GM23338 (cell line): ENCODE measurements at regions not wholly inside any gene's neighbourhood (a gene's known extent, or its start where the extent isn't known, plus 50 kb on each side); places are given as distances from the start of the nearest gene placed in this dataset.

Experiments
- ATAC-seq: fragments of 200-7000 bp; cut with Tn5 transposase; 3 replicates; pipeline ENCODE4 v1.9.1; 2020
- DNase-seq: peaks from one replicate; pipeline ENCODE4 v3.0.0-alpha.2; 2015; ENCODE audit warnings: low spot score
- H2AFZ ChIP-seq: fragments of 200-600 bp; sonication (generic); 2 replicates; pipeline ENCODE4 v1.8.0; 2016; ENCODE audit warnings: antibody characterized with exemption, mild to moderate bottlenecking, moderate library complexity
- H3F3A ChIP-seq: fragments of 200-600 bp; sonication (generic); replicated peaks from 2 replicates; pipeline ENCODE4 v1.8.0; 2017; ENCODE audit warnings: antibody characterized with exemption, mixed run types, low read depth
- H3K27ac ChIP-seq: fragments of 200-600 bp; sonication (generic); 2 replicates; pipeline ENCODE4 v1.6.1; 2016; ENCODE audit warnings: low read depth
- H3K27me3 ChIP-seq: fragments of 200-600 bp; sonication (generic); 2 replicates; pipeline ENCODE4 v1.8.0; 2016; ENCODE audit warnings: mild to moderate bottlenecking, mixed run types, moderate library complexity; ENCODE audit not compliant: insufficient read depth
- H3K36me3 ChIP-seq: fragments of 200-600 bp; sonication (generic); 2 replicates; pipeline ENCODE4 v1.8.0; 2016; ENCODE audit warnings: mild to moderate bottlenecking; ENCODE audit not compliant: insufficient read depth
- H3K4me1 ChIP-seq: fragments of 200-600 bp; sonication (generic); 2 replicates; pipeline ENCODE4 v1.8.0; 2016; ENCODE audit warnings: mild to moderate bottlenecking, moderate library complexity; ENCODE audit not compliant: insufficient read depth
- H3K4me2 ChIP-seq: fragments of 200-600 bp; sonication (generic); 2 replicates; pipeline ENCODE4 v1.7.1; 2017; ENCODE audit warnings: mixed run types
- H3K4me3 ChIP-seq: fragments of 200-600 bp; sonication (generic); 2 replicates; pipeline ENCODE4 v1.6.1; 2016; ENCODE audit warnings: mixed run types
- H3K79me2 ChIP-seq: fragments of 200-600 bp; sonication (generic); replicated peaks from 2 replicates; pipeline ENCODE4 v1.8.0; 2017; ENCODE audit warnings: mild to moderate bottlenecking; ENCODE audit not compliant: insufficient read depth
- H3K9me2 ChIP-seq: fragments of 200-600 bp; sonication (generic); 2 replicates; pipeline ENCODE4 v1.8.0; 2017; ENCODE audit not compliant: insufficient read depth
- H4K20me1 ChIP-seq: fragments of 200-600 bp; sonication (generic); replicated peaks from 2 replicates; pipeline ENCODE4 v1.8.0; 2017; ENCODE audit warnings: mild to moderate bottlenecking; ENCODE audit not compliant: insufficient read depth
- H3K27ac Mint-ChIP-seq: 2 replicates; pipeline ENCODE4 v1.8.0; 2020; ENCODE audit warnings: inconsistent platforms, mild to moderate bottlenecking, moderate library complexity, mixed read lengths
- H3K27me3 Mint-ChIP-seq: 3 replicates; pipeline ENCODE4 v1.8.0; 2022; ENCODE audit warnings: low read depth, mild to moderate bottlenecking, moderate library complexity, mixed read lengths, inconsistent platforms; ENCODE audit not compliant: insufficient read depth, poor library complexity
- H3K36me3 Mint-ChIP-seq: 3 replicates; pipeline ENCODE4 v1.8.0; 2021; ENCODE audit warnings: low read depth, mild to moderate bottlenecking, inconsistent platforms, moderate library complexity, mixed read lengths
- H3K4me1 Mint-ChIP-seq: 3 replicates; pipeline ENCODE4 v1.8.0; 2020; ENCODE audit warnings: mild to moderate bottlenecking, inconsistent platforms, mixed read lengths
- H3K4me3 Mint-ChIP-seq: 3 replicates; pipeline ENCODE4 v1.8.0; 2021; ENCODE audit warnings: moderate library complexity, mild to moderate bottlenecking, inconsistent platforms, mixed read lengths
- H3K9me3 Mint-ChIP-seq: 3 replicates; pipeline ENCODE4 v1.8.0; 2020; ENCODE audit warnings: moderate library complexity, mild to moderate bottlenecking, inconsistent platforms, mixed read lengths
- CREB1 ChIP-seq: fragments of 250-450 bp; sonication (Bioruptor Pico); IDR thresholded peaks from 2 replicates; pipeline ENCODE4 v1.5.0; 2020; ENCODE audit warnings: low read depth, mild to moderate bottlenecking, moderate library complexity
- JUNB ChIP-seq: IDR thresholded peaks from one replicate; pipeline ENCODE4 v1.6.1; 2016; ENCODE audit warnings: antibody characterized with exemption; ENCODE audit not compliant: unreplicated experiment
- NANOG ChIP-seq: IDR thresholded peaks from 2 replicates; pipeline ENCODE4 v1.6.1; 2016; ENCODE audit warnings: antibody characterized with exemption, borderline replicate concordance
- REST ChIP-seq: IDR thresholded peaks from one replicate; pipeline ENCODE4 v1.6.1; 2018; ENCODE audit warnings: antibody characterized with exemption; ENCODE audit not compliant: unreplicated experiment
- ZNF114 ChIP-seq: fragments of 250-450 bp; sonication (Bioruptor Pico); IDR thresholded peaks from 2 replicates; pipeline ENCODE4 v1.5.0; 2020; ENCODE audit warnings: mild to moderate bottlenecking, moderate library complexity
- ZNF462 ChIP-seq: fragments of 250-450 bp; sonication (Bioruptor Pico); IDR thresholded peaks from 2 replicates; pipeline ENCODE4 v1.5.0; 2020; ENCODE audit warnings: mild to moderate bottlenecking, moderate library complexity

GRCh38 chr3:113070681-113071113 lies 79.9 kb downstream of the GTPBP8 start (continued):
- no peak for TF ChIP-seq ZNF462 (CRISPR knock-in tag)

- H3K4me3 Mint-ChIP-seq: no peak overlapping the region
- no peak overlapping the region for H2AFZ ChIP-seq
- H3K4me2 ChIP-seq: no peak overlapping the region
- no peak overlapping the region for H3K27ac ChIP-seq
- H3K36me3 Mint-ChIP-seq: no peaks in the 10 kb centered on the region
- no peaks in the 10 kb centered on the region for H3K79me2 ChIP-seq
- no peaks in the 10 kb centered on the region for H3K9me3 Mint-ChIP-seq
- no peak overlapping the region for H3K27ac Mint-ChIP-seq
- H3K36me3 ChIP-seq: no peaks in the 10 kb centered on the region
- no peaks in the 10 kb centered on the region for H4K20me1 ChIP-seq
- H3K4me1 Mint-ChIP-seq: peaks cover 11% of the 10 kb centered on the region
- ATAC-seq: no peak
- H3F3A ChIP-seq: no peaks in the 10 kb centered on the region
- H3K27me3 Mint-ChIP-seq: peaks cover 5% of the 10 kb centered on the region
- no peaks in the 10 kb centered on the region for H3K27me3 ChIP-seq
- no peaks in the 10 kb centered on the region for H3K4me1 ChIP-seq
- no peak overlapping the region for H3K4me3 ChIP-seq
- H3K9me2 ChIP-seq: no peaks in the 10 kb centered on the region
- DNase-seq: no peak
- TF ChIP-seq REST: no peak
- no peak for TF ChIP-seq JUNB
- TF ChIP-seq ZNF462 (CRISPR knock-in tag): no peak
- TF ChIP-seq NANOG: no peak
- no peak for TF ChIP-seq ZNF114 (CRISPR knock-in tag)
- no peak for TF ChIP-seq CREB1 (CRISPR knock-in tag)
These were observed 84.8 kb downstream of the GTPBP8 start for GRCh38 chr3:113075588-113075987.
